Eye (tissue), 1 donor: ENCODE measurements at regions not wholly inside any gene's neighbourhood (a gene's known extent, or its start where the extent isn't known, plus 50 kb on each side); places are given as distances from the start of the nearest gene placed in this dataset.
A peak's percentile ranks its signal among the peaks of the same experiment; 100 is the strongest.

Source experiments
- DNase-seq: peaks from one replicate; pipeline ENCODE4 v3.0.0-alpha.2; 2015

GRCh38 chr5:34511481-34511880 lies 144.6 kb upstream of the RAI14 start:
- DNase-seq, result no peak

DNA sequence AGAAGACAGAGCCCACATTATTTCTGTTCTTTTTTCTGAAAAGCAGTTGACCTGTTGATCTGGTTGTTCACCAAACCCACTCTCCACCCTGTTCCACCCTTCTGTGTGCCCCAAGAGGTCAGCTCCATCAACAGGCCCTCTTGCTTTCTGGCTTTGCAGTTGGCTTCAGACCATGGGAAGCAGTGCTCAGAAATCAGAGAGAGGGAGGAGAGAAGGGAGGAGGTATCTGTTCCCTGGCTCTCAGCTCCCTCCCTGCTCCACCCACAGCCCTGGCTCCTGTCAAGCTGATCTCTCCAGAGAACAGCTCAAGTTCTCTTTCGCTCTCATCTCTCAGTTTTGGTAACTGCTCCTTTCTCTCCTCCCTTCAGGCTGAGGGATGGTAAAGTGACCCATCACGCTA lies 144.2 kb upstream of the RAI14 start:
- DNase-seq, result no peak

DNA sequence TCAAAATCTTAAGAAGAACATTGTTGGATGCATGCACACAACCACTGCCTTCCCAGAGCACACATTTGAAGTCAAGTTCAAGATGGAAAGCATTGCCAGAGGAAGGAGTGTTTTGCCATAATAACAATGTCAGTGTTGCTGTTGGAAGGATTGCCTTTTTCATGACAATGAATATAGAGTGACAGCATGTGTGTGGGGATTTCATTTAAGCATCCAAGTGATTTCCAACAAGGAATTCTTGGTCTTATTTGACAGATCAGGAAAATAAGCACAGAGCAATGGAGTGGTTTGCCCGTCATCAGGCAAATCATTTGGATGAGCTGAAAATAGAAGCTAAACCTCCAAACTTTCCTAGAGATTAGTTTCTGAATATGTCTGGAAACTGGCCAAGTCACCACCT lies 140.0 kb upstream of the RAI14 start:
- no peak for DNase-seq

DNA sequence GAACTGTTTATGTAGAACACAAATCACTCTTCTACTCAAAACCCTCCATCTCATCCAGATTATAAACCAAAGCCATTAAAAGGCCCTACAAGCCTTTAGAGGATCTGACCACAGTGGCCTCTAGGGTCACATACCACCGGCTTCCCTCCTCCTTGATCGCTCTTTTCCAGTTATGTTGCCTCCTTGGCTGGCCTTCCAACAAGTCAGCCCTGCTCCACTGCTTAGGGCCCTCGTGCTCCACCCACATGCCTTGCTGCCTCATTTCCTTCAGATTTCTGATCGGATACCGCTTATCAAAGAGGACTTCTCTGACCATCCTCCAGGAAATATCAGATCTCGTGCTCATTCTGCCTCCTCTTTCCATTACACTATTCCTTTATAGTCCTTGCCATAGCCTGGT lies 139.4 kb upstream of the RAI14 start:
- DNase-seq, result no peak

- DNase-seq, result no peak
Measured at GRCh38 chr5:34517249-34517648, 138.9 kb upstream of the RAI14 start.

DNA sequence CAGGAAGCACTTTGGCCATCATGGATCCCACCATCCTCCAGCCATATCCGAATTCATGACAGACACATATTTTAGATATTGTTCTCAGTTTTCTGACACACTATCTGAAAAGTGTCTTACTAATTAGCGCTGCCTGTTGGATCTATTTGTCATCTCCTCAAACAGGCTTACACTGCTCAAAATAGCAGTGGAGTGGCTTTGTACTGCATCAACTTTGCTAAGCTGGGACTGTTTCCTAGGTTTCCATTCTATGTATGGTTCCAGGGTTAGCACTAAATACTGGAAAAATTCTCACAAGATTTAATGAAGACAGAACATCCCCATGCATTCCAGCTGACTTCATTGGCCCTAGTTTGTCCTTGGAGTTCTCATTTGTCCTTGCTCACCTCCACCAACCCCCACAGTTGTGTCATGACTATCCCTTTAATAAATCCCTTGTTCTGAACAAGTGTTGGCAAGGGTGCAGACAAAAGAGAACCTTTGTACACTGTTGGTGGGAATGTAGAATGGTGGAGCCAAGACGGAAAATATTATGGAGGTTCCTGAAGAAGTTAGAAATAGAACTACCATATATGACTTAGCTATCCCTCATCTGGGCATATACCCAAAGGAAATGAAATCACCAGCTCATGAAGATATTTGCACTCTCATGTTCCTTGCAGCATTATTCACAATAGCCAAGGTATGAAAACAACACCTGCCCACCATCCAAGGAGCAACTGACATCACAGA lies 136.5 kb upstream of the RAI14 start:
- no peak for DNase-seq

GRCh38 chr5:34521628-34522290 lies 134.4 kb upstream of the RAI14 start:
- no peak for DNase-seq

- peak; percentile 90 for DNase-seq
Measured at GRCh38 chr5:34522599-34523386, 133.3 kb upstream of the RAI14 start.

DNA sequence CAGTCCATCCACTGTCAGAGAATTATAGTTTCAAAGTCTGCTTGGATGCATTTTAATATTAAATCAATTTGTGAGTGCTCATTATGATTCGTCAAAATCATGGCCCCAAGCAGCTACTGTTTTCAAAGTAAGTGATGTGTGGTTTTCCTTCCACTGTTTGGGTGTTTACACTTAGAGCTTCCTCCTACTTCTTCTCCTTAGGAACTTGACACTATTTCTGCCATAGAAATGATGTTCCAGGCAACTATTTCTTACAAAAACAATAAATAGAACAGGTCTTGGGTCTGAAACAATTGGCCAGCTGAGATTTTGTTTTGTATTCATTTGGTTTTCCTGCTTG lies 132.8 kb upstream of the RAI14 start:
- no peak for DNase-seq

DNA sequence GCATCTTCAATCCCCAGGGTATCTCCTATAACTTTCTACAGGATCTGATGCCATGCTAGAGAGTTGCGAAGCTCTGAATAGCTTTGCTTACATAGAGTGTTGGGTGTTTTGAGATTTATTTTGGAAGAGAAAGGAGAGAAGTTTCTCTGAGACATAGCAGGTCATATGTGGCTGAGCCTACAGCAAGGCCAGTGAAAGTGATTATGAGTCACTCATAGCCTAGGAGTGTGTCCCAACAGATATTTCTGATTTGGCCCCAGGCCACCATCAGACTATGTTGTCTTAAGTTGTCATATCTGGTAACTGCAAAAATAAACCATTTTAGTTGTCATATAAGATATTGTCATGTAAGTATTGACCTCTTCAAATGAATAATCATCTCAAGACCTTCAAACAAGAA lies 132.0 kb upstream of the RAI14 start:
- peak; percentile 20 for DNase-seq

DNA sequence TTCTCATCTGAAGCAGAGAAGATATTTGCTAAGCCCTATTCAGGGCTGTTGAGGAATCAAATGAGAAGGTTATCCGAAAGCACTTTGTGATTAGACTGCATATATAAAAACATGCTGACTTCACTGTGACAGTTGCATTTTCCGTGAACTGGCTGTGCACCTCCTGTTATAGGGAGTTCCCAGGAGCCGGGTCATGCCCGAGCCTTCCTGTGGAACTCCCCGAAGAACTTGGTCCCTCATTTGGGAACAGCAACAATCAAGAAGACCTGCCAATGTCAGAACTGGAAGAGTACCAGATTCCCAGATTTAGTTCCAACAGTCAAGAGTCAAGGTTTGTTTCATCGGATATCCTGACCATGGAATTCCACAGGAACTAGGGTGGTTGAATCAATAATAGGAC lies 130.4 kb upstream of the RAI14 start:
- DNase-seq, result no peak

- DNase-seq, result no peak
Measured at GRCh38 chr5:34526682-34527305, 129.3 kb upstream of the RAI14 start.

GRCh38 chr5:34529581-34530331 lies 126.4 kb upstream of the RAI14 start:
- no peak for DNase-seq

- no peak for DNase-seq
Measured at GRCh38 chr5:34530637-34531036, 125.5 kb upstream of the RAI14 start.

DNA sequence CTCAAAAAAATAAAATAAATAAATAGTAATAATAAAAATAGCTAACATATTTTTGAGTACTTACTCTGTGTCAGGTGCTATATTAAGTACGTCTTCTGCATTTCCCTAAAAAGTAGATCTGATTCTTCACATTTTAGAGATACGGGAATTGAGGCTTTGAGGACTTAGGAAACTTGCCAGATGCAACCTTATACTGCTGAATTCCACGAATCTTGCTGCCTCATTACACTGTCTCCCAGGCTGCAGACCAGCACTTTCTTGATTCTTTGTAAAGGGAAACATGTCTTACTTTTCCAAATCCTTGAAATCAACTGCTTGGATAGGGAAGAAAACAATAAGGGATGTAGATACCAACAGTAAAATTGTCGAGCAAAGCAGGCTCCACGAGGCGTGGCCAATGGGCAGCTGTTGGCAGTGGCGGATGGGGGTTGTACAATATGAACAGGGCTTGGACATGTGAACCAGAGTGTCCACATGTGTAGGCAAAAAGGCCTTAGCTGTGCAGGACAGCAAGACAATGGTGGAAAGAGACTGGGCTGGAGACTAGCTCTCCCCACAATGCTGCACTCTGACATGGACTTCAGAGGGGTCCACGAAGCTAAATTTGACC lies 124.3 kb upstream of the RAI14 start:
- peak; percentile 33 for DNase-seq

- DNase-seq, result no peak
Measured at GRCh38 chr5:34533582-34534522, 122.3 kb upstream of the RAI14 start.

GRCh38 chr5:34534523-34535103 lies 121.5 kb upstream of the RAI14 start:
- DNase-seq, result peak; percentile 57

DNA sequence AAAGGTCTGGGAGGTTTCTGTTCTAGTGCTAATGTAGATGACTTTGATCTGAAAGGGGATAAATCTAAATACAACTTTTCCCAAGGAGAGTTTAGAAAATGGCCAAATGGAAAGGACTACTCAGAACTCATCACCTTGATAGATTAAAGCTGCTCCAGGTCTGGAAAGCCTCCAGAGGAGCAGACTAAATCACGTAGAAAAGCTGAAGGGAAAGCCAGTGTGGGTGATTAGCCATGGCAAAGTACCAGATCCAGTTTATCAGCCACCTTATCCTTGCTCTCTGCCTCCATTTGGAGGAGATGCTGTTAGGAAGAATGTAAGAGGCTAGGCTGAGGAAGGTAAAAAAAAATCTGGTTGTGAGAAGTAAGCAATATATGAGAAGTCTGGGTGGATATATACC lies 120.7 kb upstream of the RAI14 start:
- no peak for DNase-seq

DNA sequence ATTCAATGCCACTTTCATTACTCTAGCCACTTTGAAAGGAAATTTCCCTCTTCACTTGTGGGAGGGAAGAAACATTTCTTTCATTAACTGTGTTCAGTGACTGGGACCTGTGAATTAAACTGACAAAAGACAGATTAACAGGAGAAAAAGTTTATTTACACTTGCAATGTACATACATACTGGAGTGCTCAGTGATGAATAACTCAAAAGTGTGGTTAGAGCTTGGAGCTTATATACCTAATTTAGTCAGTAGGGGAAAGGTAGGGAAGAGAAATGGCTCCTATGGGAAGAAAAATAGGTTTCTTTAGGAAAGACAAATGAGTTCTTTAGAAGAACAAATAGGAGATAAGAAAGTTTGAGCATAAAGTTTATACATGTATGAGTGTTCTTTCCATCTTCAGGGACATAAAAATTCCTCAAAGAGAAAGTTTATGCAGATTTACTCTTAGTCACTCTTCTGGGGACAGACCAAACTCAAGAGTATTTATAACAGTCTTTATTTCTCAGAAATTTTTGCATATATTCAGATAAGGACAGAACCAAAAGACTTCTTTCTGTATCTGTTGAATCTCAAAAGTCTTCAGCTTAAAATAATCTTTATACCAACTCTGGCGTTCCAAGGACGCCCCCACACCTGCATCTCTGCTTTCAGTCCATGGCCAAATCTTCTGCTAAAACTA lies 120.0 kb upstream of the RAI14 start:
- DNase-seq, result no peak

- no peak for DNase-seq
Measured at GRCh38 chr5:34536699-34537098, 119.4 kb upstream of the RAI14 start.
